NK-92 treated with Interleukin-12 subunit alpha and Interleukin-12 subunit beta, amount 100 ng/mL, for 24 hours (cell line): ENCODE measurements at regions not wholly inside any gene's neighbourhood (a gene's known extent, or its start where the extent isn't known, plus 50 kb on each side); places are given as distances from the start of the nearest gene placed in this dataset.

Experiments
- DNase-seq: peaks from one replicate; lab custom pipeline; 2025; lab: John Stamatoyannopoulos, UW

DNA sequence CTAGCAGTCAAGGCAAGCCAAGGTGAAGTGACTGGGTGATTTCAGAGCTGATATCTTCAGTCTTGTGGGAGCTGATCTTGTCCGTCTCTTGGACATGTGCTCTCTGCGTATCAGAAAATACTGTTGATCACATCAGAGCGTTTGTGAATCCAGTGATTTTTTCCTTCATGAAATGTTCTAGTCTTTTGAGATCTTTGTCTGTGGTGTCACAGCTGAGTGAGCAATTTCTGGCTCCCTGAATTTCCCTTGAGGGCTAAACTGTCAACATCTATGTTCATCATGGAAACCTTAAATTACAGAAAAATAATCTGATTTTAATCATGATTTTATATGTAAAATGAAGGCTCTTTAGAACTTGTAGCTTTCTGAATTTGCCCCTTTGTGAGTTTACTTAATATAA, 432.0 kb downstream of the CCDC85A start:
- no peak for DNase-seq

DNA sequence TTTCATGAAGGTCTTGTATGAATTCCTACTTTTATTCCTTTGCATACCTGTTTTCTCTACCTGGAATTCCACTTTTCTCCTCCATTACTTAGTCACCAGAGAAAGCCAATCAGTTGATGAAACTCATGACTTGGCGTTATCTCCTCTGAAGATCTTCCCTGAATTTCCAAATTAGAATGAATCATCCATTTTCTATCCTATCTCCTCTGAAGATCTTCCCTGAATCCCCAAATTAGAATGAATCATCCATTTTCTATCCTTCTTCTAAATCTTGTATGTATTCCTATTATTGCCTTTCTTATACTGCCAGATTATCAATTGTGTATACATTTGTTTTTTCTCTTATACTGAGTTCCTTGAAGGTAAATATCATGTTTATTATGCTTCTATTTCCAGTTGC, 440.4 kb downstream of the CCDC85A start:
- DNase-seq = no peak

DNA sequence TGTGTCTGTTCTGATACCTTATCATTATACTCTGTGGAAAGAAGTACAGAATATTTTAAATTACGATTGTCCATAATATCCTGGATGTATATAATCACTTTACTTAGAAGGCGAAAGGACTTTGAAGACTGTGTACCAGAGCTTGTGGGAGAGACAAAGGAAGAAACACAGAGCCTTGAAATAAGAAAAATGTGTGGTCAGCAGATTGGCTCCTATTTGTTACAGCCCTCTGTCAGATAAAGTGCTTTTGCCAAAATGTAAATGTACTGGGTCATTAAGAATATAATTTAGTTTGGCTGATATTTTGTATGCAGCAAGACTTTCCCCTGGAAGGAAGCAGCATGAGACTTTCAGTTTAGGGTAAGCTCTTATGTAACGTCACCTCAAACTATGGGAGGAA, 443.1 kb downstream of the CCDC85A start:
- DNase-seq = no peak

DNA sequence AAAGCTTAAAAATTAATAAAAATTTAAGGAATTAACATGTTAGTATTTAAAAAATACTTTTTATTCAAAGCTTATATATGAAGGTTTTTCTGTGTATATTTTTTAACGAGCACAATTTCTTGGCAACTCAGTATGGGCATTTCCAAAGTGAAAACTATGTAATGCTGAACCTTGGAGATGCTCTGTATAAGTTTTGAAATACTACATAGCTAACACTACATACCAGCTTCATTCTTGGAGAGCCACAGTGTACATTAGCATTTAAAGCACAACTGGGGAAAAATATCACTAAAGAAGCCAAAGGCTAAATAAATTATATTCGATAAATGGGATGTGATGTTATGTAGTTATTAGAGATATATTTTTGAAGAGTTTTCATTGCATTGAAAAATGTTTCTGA, 446.5 kb downstream of the CCDC85A start:
- no peak for DNase-seq

DNA sequence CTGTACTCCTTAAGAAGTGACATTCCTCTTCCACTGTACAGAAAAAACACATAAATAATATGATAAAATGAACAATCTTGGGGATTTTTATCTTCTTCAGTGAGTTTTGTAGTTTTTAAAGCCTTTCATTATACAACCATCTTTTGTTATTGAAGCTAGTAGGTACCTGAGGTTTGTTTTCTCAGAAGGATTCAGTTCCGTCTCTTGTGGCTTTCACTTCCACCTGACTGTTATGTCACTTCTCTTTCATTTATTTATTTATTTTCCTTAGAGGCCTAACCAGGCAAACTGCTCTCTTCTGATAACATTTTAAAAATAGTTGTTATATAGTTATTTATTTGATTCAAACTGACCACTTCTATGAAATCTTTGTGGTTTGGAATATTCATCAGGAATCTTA, 464.2 kb downstream of the CCDC85A start:
- DNase-seq = no peak

DNA sequence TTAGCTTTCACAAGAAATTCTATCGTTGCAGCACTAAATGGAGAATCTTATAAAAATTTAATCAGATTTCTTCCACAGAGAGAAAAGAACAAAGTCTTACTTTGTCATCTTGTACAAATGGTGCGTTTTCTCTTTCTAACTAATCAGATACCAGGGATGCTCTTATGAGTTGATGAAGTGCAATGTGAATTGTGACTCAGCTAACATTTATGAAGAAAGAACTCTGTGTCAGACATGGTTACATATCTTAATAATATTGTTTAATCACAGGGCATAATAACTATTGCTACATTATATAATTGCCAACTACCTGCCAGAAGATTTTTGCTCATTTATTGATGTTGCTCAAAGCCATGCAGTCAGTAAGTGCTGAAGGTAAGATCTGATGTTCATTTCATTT, 465.0 kb downstream of the CCDC85A start:
- no peak for DNase-seq

DNA sequence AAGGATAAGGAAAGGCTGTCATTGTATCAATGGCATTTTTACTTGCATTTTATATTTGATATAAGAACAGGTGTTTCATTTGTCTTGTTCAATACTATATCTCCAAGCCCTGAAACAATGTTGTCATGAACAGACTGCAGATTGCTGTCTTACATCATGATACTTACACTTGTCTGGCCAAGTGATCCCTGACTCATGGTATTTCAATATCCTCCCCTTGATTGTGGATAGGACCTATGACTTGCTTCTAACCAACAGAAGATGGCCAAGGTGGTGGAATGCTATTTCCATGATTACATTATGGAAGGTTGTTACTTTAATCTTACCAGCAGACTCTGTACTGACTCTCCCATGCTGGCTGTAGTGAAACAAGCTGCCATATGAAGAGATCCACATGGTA, 471.1 kb downstream of the CCDC85A start:
- no peak for DNase-seq

DNA sequence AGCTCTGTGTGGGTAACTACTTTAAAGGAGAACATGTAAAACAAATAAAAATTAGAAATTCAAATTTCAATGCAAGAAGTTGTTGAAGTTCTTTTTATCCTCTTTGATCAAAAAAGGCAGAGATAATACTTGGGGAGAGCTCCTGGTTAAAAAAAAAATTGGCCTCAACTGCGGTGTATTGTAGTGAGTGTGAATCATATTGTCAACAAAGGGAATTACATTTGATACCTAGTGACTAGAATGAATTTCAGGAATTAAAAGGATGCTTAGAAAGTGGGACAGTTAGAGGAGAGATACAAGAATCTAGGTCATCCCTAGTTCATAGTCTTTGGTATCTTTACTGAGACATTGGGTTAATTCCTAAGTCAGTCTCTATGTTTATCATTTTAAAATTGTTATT, 473.0 kb downstream of the CCDC85A start:
- DNase-seq = no peak

DNA sequence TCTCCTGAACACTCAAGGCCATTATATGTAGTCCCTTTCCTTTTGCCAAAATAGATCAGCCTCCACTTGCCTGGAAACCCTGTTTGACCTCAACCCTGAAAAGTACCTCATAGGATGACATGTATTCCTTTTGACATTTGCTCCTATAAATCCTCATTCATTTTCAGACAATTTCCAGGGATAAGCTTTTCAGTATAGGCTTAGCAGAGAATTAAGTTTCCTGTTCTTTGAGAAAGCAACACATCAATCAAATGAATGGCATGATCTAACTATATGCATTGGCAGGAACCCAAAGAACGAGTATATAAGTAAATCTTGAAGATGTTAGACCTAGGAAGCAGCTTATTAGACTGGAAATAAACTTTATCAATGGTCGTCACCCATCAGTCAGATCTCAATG, 483.0 kb downstream of the CCDC85A start:
- no peak for DNase-seq

DNA sequence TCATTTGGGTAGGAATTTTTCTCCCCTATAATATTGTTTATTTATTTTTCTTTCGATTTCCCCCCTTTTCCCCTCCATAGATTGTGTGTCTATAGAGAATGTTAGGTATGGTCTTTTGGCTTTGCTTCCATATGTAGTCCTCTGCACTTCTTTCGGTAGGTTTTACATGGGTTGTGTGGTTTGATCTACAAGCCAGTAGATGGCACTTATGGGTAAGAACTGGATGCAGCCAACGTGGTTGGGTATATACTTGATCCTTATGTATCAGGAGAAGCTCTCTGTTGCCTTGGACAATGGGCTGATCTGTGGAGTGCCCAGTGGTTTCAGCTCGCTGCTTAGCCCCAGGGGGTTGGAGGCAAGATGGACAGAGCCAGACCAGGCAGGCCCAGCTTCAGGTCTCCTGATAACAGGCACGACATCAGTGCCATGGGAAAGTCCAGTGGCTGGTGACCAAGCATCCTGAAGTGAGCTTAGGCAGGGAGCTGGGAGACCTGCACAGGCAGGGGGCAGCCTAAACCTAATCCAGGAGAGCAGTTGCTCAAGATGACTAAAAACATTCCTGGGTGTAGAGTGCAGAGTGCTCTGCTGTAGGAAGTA, 488.3 kb downstream of the CCDC85A start:
- no peak for DNase-seq

DNA sequence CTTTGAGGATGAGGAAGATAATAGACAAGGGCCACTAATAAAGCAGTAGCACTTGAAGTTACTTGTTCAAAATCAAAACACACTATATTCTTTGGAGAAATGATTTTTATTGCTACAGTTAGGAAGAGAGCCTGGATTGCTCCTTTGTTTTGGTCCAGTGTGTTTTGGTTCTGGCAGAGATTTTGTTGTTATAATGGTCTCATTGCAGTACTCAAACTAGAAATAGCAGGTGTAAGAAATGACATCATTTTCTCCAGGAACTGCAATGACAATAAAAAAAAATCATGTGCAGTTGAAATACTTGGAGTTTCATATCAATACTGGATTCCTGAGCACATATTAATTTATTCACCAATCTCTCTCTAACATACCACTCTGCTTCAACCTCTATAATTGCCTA, 490.3 kb downstream of the CCDC85A start:
- DNase-seq = no peak

DNA sequence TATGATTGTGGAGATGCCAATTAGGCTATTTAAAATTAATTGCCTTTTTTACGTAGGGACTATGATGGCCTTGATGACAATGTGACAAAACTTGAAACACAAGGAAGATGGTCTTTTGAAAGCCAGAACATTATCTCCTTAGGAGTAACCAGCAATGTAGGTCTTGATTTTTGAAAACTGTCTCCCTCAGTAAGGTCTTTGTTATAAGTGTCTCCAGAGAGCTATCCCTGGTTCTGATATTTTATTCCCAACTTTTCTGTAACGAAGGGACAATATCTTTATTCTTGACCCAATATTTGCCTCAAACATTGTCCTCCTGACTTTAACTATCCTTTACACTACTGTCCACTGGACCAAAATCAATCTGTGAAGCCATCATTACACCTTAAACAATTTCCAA, 493.2 kb downstream of the CCDC85A start:
- no peak for DNase-seq

DNA sequence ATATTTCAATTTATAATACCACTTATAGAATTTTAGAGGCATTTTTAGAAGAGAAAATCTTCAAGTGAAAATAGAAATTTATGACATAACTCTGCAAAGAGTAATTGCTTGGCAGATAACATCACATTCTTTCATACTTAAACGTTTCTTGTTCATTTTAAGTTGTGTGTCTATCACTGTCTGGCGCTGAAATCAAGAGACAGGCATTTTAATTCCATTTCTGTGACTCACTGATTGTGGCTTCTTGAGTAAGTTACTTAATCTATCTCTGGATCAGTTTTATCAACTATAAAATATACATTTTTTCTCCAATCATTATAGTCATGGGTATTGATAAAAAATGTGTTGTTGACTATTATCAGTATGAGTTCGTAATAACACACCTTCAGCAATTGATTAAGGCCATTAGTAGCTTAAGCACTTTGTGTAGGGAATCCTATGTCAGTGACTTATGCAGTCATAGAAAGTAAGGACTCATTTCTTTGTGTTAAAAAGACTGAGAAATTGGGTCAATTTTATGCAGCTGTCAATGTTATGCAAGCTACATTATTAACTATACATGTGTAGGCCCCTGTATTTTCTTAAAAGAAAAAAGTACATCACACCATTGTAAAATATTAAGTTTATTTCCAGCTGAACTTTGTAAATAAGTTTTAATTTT, 497.3 kb downstream of the CCDC85A start:
- no peak for DNase-seq

DNA sequence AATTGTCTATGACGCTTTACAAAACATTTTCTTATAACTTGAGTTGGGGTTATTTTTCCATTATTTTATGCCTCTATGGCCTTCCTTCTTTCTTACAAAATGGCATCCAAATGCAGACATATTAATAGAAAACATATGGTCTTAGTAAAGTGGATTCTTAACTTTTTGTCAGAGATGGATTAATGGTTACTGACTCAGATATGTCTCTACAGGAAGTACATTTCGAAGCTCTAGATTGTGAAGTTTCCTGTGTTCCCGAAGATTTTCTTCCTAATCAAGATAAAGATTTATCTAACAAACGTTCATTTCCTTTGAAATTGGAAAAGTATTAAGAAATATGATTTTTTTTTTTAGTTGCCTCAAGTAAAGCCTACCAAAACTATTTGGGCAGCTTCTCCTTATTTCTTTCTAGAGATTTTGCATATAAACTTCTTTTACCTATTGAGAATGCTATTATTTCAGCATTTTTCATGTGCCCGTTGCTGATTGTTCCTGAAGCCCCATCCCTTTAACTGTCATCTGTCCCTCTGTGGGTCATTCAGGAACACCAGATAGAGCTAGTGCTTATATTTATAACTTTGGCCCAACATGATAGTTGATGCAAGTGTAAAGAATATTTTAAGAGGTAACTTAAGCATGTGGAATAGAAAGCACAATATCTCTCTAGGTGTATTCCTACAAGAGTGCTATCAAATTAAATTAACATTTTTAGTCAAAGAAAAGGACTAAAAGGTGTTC, 498.0 kb downstream of the CCDC85A start:
- no peak for DNase-seq

DNA sequence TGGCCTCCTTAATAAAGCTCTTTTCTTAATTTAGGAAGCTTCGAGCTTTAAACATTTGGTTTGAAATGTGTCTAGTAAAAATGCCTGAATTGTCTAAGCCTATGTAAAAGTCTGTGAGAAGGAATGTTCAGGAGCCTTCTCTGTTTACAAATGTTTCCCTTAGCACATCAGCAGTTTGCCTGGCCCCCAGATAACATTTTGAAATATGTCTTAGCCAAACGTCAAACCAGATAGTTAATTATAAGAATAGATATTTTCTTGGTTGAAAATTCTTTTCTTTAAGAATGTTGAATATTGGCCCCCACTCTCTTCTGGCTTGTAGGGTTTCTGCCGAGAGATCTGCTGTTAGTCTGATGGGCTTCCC, 498.6 kb downstream of the CCDC85A start:
- DNase-seq = no peak

DNA sequence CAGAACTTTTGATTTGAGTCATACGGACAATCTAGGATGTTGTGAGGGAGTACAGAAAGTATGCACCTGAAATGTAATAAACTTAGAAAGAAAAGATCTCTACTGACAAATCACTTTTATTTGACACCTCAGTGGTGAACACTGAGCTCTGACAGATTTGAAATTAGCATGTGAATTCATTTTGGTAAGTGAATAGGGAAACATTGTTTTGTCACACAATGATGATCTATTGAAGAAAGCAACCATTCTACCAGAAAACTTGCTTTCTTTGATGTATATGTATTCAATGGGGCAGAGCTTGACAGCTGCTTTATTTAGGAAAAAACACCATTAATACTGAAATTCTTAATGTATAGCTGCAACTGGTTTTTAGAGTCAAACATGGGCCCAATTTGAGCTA, 500.5 kb downstream of the CCDC85A start:
- no peak for DNase-seq

DNA sequence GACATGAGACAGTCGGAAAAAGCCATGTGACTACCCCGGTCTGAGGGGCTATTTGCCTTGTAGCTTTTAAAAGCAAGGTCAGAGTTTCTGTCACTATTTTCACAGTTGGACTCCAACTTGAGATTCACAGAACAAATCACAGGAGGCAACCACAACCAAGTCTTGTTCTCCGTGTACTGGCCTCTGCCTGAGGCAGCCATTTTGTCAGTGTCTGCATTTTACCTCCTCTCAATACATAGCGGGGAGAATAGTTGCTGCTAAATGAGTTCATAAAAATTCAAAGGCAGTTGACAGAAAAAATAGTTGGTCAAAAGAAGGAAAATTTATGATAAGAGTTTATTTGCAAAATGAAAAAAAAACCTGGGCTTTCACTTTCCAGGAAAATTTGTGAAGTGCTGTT, 501.4 kb downstream of the CCDC85A start:
- no peak for DNase-seq

DNA sequence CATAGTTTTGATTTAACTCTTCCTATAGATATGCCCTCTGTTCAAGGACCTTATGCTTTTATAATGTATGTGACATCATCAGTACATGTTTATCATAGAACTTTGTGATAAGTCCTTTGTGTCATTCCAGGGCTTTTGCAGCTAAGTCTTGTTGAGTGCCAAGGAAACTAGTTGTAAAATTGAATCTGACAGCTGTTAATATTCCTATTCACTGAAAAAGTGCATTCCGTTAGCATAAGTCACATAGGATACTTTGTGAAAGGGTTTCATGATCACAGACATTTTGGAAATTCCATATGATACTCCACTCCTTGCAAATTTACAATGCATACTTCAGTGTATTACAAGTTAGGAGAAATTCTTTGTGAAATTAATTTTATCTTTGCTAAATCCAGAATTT, 503.4 kb downstream of the CCDC85A start:
- DNase-seq = no peak

DNA sequence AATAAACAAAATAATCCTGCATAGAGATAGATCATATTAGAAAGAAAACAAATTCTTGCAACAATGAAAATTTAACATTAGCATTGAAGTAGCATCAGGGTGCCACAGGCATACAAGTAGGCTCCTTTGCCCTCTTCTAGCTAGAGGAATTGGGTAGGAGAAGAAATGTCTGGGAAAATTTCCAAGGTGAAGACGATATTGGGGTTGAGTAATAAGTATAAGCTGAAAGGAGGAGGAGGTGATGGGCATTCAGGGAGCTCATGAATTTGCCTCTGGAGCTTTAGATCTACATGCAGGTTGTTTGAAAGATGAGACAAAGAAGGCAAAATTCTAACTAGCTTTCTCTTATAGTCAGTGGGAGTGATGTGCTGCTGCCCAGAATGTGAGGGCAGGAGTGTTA, 504.9 kb downstream of the CCDC85A start:
- no peak for DNase-seq

DNA sequence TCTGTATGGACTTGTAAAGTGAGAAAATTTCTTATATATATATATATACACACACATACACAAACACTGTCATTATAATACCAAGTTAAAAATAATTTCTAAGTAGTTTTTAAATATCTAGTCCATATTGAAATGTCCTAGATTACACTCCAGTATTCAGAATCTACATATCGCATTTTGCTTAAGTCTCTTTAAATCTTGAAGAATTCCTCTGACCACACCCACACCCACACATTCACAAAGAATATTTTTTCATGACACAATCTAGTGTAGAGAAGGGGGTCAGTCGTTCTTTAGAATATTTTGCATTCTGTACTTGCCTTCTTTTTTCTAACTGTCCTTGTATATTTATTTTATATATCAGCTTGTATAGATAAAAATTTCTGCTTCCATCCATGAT, 509.7 kb downstream of the CCDC85A start:
- DNase-seq = no peak

DNA sequence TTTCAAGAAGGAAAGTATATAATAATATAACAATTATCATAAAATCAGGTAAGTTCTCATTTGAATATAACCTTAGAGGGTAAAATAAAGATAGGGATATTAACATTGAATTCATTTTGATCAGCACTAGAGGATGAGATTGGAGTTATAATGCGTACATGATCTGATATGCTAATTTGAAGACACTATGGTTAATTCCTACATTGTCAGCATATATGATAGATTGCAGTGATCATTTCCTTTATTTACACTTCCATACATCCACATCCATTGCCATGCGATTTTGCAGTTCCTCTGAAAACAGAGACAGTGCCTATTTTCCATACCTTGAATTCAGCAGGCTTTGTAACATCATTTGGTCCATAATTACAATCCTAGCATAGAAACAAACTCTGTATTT, 519.2 kb downstream of the CCDC85A start:
- no peak for DNase-seq

DNA sequence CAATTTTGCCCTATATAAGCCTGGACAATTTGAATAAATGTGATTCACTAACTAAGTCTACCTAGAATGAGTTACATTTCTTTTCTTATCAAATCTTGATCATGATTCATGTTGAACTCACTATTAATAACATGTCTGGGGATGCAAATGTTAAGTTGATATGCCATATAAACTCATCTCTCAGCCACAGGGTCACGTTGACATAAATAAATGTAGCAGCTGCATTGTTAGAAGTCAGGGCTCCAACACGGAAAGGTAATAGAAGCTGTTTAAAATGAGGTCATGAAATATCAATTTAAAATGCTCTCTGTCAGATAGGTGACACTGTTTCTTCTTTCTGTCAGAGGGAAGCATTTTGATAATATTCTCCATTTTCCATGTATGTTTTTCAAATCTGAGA, 521.9 kb downstream of the CCDC85A start:
- no peak for DNase-seq

DNA sequence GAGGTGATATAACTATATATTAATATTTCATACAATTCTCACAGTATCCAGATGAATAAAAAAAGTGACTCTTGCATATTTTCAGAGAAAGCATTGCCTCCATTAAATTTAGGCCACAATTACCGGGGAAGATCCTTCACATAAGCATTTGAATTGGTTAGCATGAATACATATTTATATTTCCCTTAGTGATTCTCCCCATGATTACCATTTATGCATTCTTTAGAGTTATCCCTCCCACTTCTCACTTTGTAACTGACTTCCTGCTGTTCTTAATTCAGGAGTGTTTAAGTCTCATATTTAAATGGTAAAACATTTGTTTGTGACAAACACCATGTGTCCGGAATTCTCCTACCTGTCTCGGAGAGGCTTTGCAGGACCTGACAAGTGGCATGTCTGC, 523.4 kb downstream of the CCDC85A start:
- no peak for DNase-seq

DNA sequence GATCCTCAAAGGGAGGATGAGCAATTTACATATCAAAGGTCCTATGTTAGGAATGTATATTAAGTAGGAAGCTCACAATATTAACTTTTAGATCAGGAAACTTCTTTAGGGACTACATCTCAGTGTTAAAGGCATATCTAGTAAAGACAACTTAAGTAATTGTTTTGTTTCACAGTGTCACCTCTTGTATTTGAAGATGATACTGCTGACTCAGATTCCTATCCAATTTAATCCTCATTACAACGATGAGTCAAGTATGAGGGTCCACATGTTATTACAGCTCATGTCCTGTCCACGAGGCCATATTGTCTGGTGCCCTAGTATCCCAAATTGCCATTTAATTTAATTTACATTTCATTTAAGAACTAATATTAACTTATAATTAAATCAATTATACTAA, 523.9 kb downstream of the CCDC85A start:
- DNase-seq = no peak
